ENCODE measurements at regions not wholly inside any gene's neighbourhood (a gene's known extent, or its start where the extent isn't known, plus 50 kb on each side); places are given as distances from the start of the nearest gene placed in this dataset.

DNA sequence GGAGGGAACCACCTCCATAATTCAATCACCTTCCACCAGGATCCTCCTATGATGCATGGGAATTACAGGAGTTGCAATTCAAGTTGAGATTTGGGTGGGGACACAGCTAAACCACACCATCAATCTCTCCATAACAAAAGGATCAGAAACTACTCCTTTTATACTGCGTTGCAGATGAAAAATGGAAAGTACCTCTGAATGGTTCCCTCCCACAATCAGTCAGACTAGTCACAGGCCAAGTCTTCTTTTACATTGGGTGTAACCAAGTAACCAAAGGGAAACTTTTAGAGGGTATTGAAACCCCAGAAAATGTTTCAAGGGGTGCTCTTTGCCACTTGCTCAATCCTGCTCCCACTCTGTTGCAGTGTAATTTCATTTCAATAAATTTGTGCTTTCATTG lies 504.3 kb upstream of the CNTN3 start:
- in situ Hi-C loops (cut with MboI), result no loop called here
- Histone ChIP-seq H4K20me1 (ENCODE audit: control insufficient read depth, insufficient read depth) (no peaks in the 10 kb centered on the region), H3K4me3 (no peak overlapping the region), H3K9ac (ENCODE audit: control insufficient read depth, insufficient read depth, low read length) (no peak overlapping the region), H3K4me2 (ENCODE audit: control insufficient read depth, insufficient read depth) (no peak overlapping the region), H3K36me3 (ENCODE audit: control insufficient read depth in 2 of 2, insufficient read depth in 2 of 2, low read length in 1 of 2) (no peaks in the 10 kb centered on the region), H2AFZ (ENCODE audit: control insufficient read depth, low read depth, low read length) (no peak overlapping the region), H3K4me1 (ENCODE audit: control insufficient read depth, insufficient read depth, low read length) (no peaks in the 10 kb centered on the region), H3K9me3 (replicated peaks; ENCODE audit: control insufficient read depth, insufficient read depth, low read length) (no peaks in the 10 kb centered on the region; the same call in 2 of the 3 replicates), H3K27ac (ENCODE audit: control insufficient read depth, insufficient read depth) (no peak overlapping the region), H3K79me2 (ENCODE audit: control insufficient read depth, insufficient read depth, low read length) (no peaks in the 10 kb centered on the region), H3K27me3 (replicated peaks in 1 of 2; ENCODE audit: control insufficient read depth in 2 of 2, insufficient read depth in 2 of 2, low read length in 1 of 2) (no peaks in the 10 kb centered on the region)
- TF ChIP-seq CBFB (IDR thresholded peaks at IDR 0.05; ENCODE audit: low read depth), result no peak
- TF ChIP-seq NFYB (IDR thresholded peaks at IDR 0.05; ENCODE audit: insufficient read depth, low read depth, low read length), result no peak
- no peak for TF ChIP-seq RELA (IDR thresholded peaks at IDR 0.05; ENCODE audit: borderline replicate concordance, partially characterized antibody)
- TF ChIP-seq, protein P1, sequence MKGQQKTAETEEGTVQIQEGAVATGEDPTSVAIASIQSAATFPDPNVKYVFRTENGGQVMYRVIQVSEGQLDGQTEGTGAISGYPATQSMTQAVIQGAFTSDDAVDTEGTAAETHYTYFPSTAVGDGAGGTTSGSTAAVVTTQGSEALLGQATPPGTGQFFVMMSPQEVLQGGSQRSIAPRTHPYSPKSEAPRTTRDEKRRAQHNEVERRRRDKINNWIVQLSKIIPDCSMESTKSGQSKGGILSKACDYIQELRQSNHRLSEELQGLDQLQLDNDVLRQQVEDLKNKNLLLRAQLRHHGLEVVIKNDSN (IDR thresholded peaks at IDR 0.05; ENCODE audit: borderline replicate concordance, extremely low read length, insufficient read depth, low read depth, low read length), result no peak
- TF ChIP-seq KLF5 (IDR thresholded peaks at IDR 0.05; ENCODE audit: partially characterized antibody), result no peak
- TF ChIP-seq NR2C1 (IDR thresholded peaks at IDR 0.05), result no peak
- TF ChIP-seq, protein P2, sequence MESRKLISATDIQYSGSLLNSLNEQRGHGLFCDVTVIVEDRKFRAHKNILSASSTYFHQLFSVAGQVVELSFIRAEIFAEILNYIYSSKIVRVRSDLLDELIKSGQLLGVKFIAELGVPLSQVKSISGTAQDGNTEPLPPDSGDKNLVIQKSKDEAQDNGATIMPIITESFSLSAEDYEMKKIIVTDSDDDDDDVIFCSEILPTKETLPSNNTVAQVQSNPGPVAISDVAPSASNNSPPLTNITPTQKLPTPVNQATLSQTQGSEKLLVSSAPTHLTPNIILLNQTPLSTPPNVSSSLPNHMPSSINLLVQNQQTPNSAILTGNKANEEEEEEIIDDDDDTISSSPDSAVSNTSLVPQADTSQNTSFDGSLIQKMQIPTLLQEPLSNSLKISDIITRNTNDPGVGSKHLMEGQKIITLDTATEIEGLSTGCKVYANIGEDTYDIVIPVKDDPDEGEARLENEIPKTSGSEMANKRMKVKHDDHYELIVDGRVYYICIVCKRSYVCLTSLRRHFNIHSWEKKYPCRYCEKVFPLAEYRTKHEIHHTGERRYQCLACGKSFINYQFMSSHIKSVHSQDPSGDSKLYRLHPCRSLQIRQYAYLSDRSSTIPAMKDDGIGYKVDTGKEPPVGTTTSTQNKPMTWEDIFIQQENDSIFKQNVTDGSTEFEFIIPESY (IDR thresholded peaks at IDR 0.05), result no peak
- TF ChIP-seq ASH2L (IDR thresholded peaks at IDR 0.05; ENCODE audit: borderline replicate concordance, low read depth), result no peak
- intact Hi-C loops (cut with micrococcal nuclease; ENCODE audit: unreplicated experiment), result no loop called here
- POLR2A ChIA-PET, result no interaction called here
- ATAC-seq, result peak; percentile 54
- CTCF ChIA-PET, result interaction anchor here (1.5 kb wide), 1 partner anchor 53 kb away, joined by 5 read pairs; no protein-coding TSS in a partner anchor
- DNase-seq (ENCODE audit: low read depth, low spot score), result no peak
- RAD21 ChIA-PET (ENCODE audit: unreplicated experiment), result no interaction called here
- WGBS (ENCODE audit: insufficient coverage, insufficient replicate concordance, low lambda C conversion rate, missing lambda C conversion rate), result 39% methylated on average over 1 of the region's 1 CpG
- SMC1A ChIA-PET (ENCODE audit: uncharacterized antibody, unreplicated experiment), result interaction anchor here (1.1 kb wide), 1 partner anchor 17 kb away, joined by 3 read pairs; no protein-coding TSS in a partner anchor
- FAIRE-seq, result no peak
- no TSS peak for BruUV-seq (replicated peaks)

Measured in GM12878 (cell line).